Astrocyte (in vitro differentiated cells and primary cell): ENCODE measurements at regions not wholly inside any gene's neighbourhood (a gene's known extent, or its start where the extent isn't known, plus 50 kb on each side); places are given as distances from the start of the nearest gene placed in this dataset.

ENCODE experiments used
- DNase-seq: peaks from one replicate; pipeline ENCODE4 v3.0.0-alpha.2; 2010; ENCODE audit warnings: low read depth
- FAIRE-seq: peaks from 2 replicates; lab custom pipeline; 2011; peaks lifted over from hg19 to GRCh38; lab: Jason Lieb, UNC
- H2AFZ ChIP-seq: 2 replicates; pipeline ENCODE4 v1.6.0; 2012; ENCODE audit warnings: low read depth, low read length, inconsistent platforms
- H3K27ac ChIP-seq: 2 replicates; pipeline ENCODE4 v1.5.1; 2011; ENCODE audit warnings: low read depth, low read length, inconsistent platforms
- H3K27me3 ChIP-seq: 2 replicates; pipeline ENCODE4 v1.6.0; 2011; ENCODE audit warnings: low read length, inconsistent platforms; ENCODE audit not compliant: insufficient read depth
- H3K36me3 ChIP-seq: 2 replicates; pipeline ENCODE4 v1.5.1; 2011; ENCODE audit warnings: low read length, inconsistent platforms; ENCODE audit not compliant: insufficient read depth
- H3K4me1 ChIP-seq: 2 replicates; pipeline ENCODE4 v1.5.1; 2011; ENCODE audit warnings: low read length, inconsistent platforms; ENCODE audit not compliant: insufficient read depth
- H3K4me2 ChIP-seq: 2 replicates; pipeline ENCODE4 v1.6.0; 2012; ENCODE audit warnings: low read length, inconsistent platforms
- H3K4me3 ChIP-seq: 2 replicates; pipeline ENCODE4 v1.5.1; 2011; ENCODE audit warnings: low read depth, mild to moderate bottlenecking, low read length, inconsistent platforms; ENCODE audit not compliant: insufficient read depth
- H3K79me2 ChIP-seq: 2 replicates; pipeline ENCODE4 v1.6.0; 2012; ENCODE audit warnings: mild to moderate bottlenecking, low read length, inconsistent platforms; ENCODE audit not compliant: insufficient read depth
- H3K9ac ChIP-seq: 2 replicates; pipeline ENCODE4 v1.6.0; 2012; ENCODE audit warnings: mild to moderate bottlenecking, low read length, inconsistent platforms
- H3K9me3 ChIP-seq: 2 replicates; pipeline ENCODE4 v1.5.1; 2012; ENCODE audit warnings: low read depth, mild to moderate bottlenecking, low read length, inconsistent platforms; ENCODE audit not compliant: insufficient read depth
- H4K20me1 ChIP-seq: 2 replicates; pipeline ENCODE4 v1.6.0; 2012; ENCODE audit warnings: low read length, inconsistent platforms; ENCODE audit not compliant: insufficient read depth
- H3K27ac Mint-ChIP-seq: one replicate; pipeline ENCODE4 v1.8.0; 2021; ENCODE audit warnings: mild to moderate bottlenecking, mixed read lengths; ENCODE audit not compliant: unreplicated experiment
- H3K27me3 Mint-ChIP-seq: one replicate; pipeline ENCODE4 v1.8.0; 2021; ENCODE audit warnings: low read depth, mixed read lengths; ENCODE audit not compliant: unreplicated experiment
- H3K36me3 Mint-ChIP-seq: one replicate; pipeline ENCODE4 v1.8.0; 2021; ENCODE audit warnings: low read depth, mixed read lengths; ENCODE audit not compliant: unreplicated experiment
- H3K4me1 Mint-ChIP-seq: one replicate; pipeline ENCODE4 v1.8.0; 2021; ENCODE audit warnings: low read depth, mixed read lengths; ENCODE audit not compliant: unreplicated experiment
- H3K4me3 Mint-ChIP-seq: one replicate; pipeline ENCODE4 v1.8.0; 2021; ENCODE audit warnings: mild to moderate bottlenecking, moderate library complexity, mixed read lengths; ENCODE audit not compliant: unreplicated experiment
- H3K9me3 Mint-ChIP-seq: one replicate; pipeline ENCODE4 v1.8.0; 2021; ENCODE audit warnings: mild to moderate bottlenecking, mixed read lengths; ENCODE audit not compliant: unreplicated experiment
- EZH2 ChIP-seq: IDR thresholded peaks from 2 replicates; pipeline ENCODE4 v1.6.1; 2012; ENCODE audit warnings: mild to moderate bottlenecking, low read length, inconsistent platforms; ENCODE audit not compliant: insufficient read depth
- TF ChIP-seq, protein P1 (sequence below): IDR thresholded peaks from 2 replicates; pipeline ENCODE4 v1.5.1; 2011; ENCODE audit warnings: low read depth, mild to moderate bottlenecking, inconsistent platforms, low read length, moderate library complexity; ENCODE audit not compliant: insufficient read depth

DNA sequence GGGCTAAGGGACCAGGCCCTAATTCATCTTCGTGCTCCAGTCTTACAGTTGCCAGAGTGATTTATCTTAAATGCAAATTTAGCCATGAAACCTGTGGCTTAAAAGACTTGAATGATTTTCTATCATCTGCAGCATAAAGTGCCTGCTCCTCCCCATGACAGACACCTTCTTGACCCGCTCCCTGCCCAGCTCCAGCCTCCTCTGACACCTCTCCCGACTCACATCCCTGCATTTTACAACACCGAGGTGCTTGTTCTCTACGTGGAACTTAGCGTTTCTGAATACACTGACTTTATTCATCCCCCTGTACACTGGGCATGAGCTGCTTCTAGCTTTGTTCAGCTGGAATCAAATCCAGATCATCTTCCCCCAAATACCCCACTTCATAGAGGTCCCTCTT lies 128.7 kb upstream of the MYO16 start:
- H3K36me3 ChIP-seq: no peaks in the 10 kb centered on the region
- no peak overlapping the region for H3K27ac Mint-ChIP-seq
- FAIRE-seq (no peak), DNase-seq (no peak)
- peaks cover 8% of the 10 kb centered on the region for H3K27me3 ChIP-seq
- peaks cover 2% of the 10 kb centered on the region for H3K4me1 Mint-ChIP-seq
- H3K9me3 Mint-ChIP-seq: no peaks in the 10 kb centered on the region
- H3K79me2 ChIP-seq: no peaks in the 10 kb centered on the region
- H3K27ac ChIP-seq: no peak overlapping the region
- H3K4me3 ChIP-seq: no peak overlapping the region
- no peaks in the 10 kb centered on the region for H3K36me3 Mint-ChIP-seq
- H3K4me2 ChIP-seq: no peak overlapping the region
- no peaks in the 10 kb centered on the region for H4K20me1 ChIP-seq
- peaks cover 35% of the 10 kb centered on the region for H3K27me3 Mint-ChIP-seq
- no peak overlapping the region for H3K4me3 Mint-ChIP-seq
- no peak overlapping the region for H2AFZ ChIP-seq
- TF ChIP-seq, protein P1, sequence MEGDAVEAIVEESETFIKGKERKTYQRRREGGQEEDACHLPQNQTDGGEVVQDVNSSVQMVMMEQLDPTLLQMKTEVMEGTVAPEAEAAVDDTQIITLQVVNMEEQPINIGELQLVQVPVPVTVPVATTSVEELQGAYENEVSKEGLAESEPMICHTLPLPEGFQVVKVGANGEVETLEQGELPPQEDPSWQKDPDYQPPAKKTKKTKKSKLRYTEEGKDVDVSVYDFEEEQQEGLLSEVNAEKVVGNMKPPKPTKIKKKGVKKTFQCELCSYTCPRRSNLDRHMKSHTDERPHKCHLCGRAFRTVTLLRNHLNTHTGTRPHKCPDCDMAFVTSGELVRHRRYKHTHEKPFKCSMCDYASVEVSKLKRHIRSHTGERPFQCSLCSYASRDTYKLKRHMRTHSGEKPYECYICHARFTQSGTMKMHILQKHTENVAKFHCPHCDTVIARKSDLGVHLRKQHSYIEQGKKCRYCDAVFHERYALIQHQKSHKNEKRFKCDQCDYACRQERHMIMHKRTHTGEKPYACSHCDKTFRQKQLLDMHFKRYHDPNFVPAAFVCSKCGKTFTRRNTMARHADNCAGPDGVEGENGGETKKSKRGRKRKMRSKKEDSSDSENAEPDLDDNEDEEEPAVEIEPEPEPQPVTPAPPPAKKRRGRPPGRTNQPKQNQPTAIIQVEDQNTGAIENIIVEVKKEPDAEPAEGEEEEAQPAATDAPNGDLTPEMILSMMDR: no peak
- TF ChIP-seq EZH2: no peak
- H3K9me3 ChIP-seq: no peaks in the 10 kb centered on the region
- peaks cover 5% of the 10 kb centered on the region for H3K4me1 ChIP-seq
- H3K9ac ChIP-seq: no peak overlapping the region

DNA sequence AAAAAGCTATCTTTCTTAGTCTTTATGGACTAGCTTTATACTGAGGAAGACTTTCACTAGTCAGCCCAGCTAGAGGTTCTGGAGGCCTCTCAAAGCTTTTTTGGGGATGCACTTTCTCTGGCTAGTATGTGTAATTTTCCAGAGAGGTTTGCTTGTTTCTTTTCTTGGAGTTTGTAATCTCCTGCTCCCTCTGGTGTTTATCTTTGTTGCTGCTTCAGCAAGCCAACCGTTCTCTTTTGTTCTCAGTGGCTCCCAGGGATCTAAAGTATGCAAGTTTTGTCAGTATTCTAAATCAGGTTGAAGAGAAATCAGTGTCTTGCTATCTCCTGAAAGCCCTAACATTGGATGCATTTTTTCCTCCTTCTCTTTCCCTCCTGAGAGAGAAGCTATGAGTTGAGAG lies 121.1 kb upstream of the MYO16 start:
- Histone ChIP-seq H3K4me1 (no peaks in the 10 kb centered on the region), H3K4me3 (no peak overlapping the region), H3K27me3 (no peaks in the 10 kb centered on the region), H3K9ac (no peak overlapping the region), H3K4me2 (no peak overlapping the region), H3K9me3 (no peaks in the 10 kb centered on the region), H2AFZ (no peak overlapping the region), H3K36me3 (no peaks in the 10 kb centered on the region), H3K79me2 (no peaks in the 10 kb centered on the region), H3K27ac (no peak overlapping the region), H4K20me1 (no peaks in the 10 kb centered on the region)
- Mint-ChIP-seq H3K27ac (no peak overlapping the region), H3K27me3 (peaks cover 4% of the 10 kb centered on the region), H3K4me1 (no peaks in the 10 kb centered on the region), H3K4me3 (no peak overlapping the region), H3K9me3 (peaks cover 7% of the 10 kb centered on the region), H3K36me3 (no peaks in the 10 kb centered on the region)
- peak; percentile 6 for DNase-seq
- no peak for TF ChIP-seq EZH2
- TF ChIP-seq, protein P1: peak; percentile 69
- no peak for FAIRE-seq

DNA sequence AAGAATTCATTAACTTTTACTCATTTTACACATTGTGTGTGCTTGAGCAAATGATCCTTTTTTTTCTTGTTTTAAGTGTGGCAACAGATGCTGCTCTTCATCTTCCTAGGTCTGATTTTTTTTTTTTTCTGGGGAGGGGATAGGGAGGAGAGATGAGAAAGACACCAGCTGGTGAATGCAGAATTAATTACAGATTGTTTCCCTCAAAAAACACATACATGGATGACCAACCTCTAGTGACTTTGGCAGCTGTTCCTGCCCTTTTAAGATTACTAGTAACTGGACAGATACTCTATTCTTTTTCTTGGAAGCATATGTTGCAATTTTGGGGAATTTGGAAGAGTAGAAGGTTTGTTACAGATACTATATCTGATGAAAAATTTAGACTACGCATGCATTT lies 103.6 kb upstream of the MYO16 start:
- no peak for TF ChIP-seq EZH2
- TF ChIP-seq, protein P1: no peak
- Histone ChIP-seq H2AFZ (no peak overlapping the region), H3K36me3 (no peaks in the 10 kb centered on the region), H3K9ac (no peak overlapping the region), H4K20me1 (no peaks in the 10 kb centered on the region), H3K27ac (no peak overlapping the region), H3K27me3 (no peaks in the 10 kb centered on the region), H3K79me2 (no peaks in the 10 kb centered on the region), H3K4me2 (no peak overlapping the region), H3K4me3 (no peak overlapping the region), H3K4me1 (no peaks in the 10 kb centered on the region), H3K9me3 (no peaks in the 10 kb centered on the region)
- peaks cover 2% of the 10 kb centered on the region for H3K27me3 Mint-ChIP-seq
- FAIRE-seq: no peak
- no peaks in the 10 kb centered on the region for H3K36me3 Mint-ChIP-seq
- no peak overlapping the region for H3K27ac Mint-ChIP-seq
- peaks cover 2% of the 10 kb centered on the region for H3K9me3 Mint-ChIP-seq
- H3K4me3 Mint-ChIP-seq: no peak overlapping the region
- H3K4me1 Mint-ChIP-seq: no peaks in the 10 kb centered on the region
- DNase-seq: no peak
